ENCODE measurements at regions not wholly inside any gene's neighbourhood (a gene's known extent, or its start where the extent isn't known, plus 50 kb on each side); places are given as distances from the start of the nearest gene placed in this dataset.
"Not testable (repeated sequence)": the region's sequence is repeated elsewhere in the genome, so short reads cannot be mapped to it uniquely, and the experiment has no call there.

DNA sequence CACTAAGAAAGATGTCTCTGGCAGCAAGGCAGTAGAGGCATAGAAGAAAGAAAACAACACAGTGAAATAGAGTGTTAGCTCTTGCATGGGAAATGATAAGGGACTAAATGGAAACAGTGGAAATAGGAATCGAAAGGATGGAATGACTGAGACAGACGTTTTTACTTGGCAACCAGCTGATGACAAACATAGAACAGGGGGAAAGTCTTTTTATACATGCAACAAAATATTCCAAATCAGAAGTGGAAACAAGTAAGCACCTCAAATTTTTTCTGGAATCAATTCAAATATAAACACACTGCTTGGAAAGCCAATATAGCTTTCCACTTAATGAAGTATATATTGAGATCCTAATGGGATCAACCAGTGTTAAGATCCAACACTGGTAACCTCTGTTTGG, 110.2 kb downstream of the MZT1 start:
- no peak overlapping the region for H3K27ac ChIP-seq (ENCODE audit: low read depth, low read length)
- DNase-seq (ENCODE audit: low read depth, low spot score) (no peak), ATAC-seq (no peak)
- no peak overlapping the region for H3K9ac ChIP-seq (ENCODE audit: low read length)
- POLR2A ChIA-PET, result no interaction called here
- no peaks in the 10 kb centered on the region for H4K20me1 ChIP-seq (ENCODE audit: insufficient read depth)
- no peaks in the 10 kb centered on the region for H3K4me1 ChIP-seq (ENCODE audit: control insufficient read depth in 1 of 2, insufficient read depth in 2 of 2, low read length in 2 of 2)
- H3K27me3 ChIP-seq (ENCODE audit: insufficient read depth, low read length), result no peaks in the 10 kb centered on the region
- no peaks in the 10 kb centered on the region for H3K9me3 ChIP-seq (ENCODE audit: control insufficient read depth in 1 of 2, insufficient read depth in 1 of 2, low read depth in 1 of 2, low read length in 2 of 2)
- no peak for TF ChIP-seq POLR2A (IDR thresholded peaks at IDR 0.05; ENCODE audit: borderline replicate concordance, extremely low read depth, insufficient read depth, insufficient read length)
- no peak for TF ChIP-seq ZNF274 (IDR thresholded peaks at IDR 0.05; ENCODE audit: low read depth, low read length)
- no peak for TF ChIP-seq SP1 (IDR thresholded peaks at IDR 0.05; ENCODE audit: low read depth)
- no peak for TF ChIP-seq ELF1 (IDR thresholded peaks at IDR 0.05; ENCODE audit: borderline replicate concordance, low read depth)
- TF ChIP-seq CTCF (IDR thresholded peaks at IDR 0.05 in 2 of 3, conservative IDR thresholded peaks at IDR 0.05 in 1 of 3; ENCODE audit: borderline replicate concordance in 1 of 3, insufficient read depth in 1 of 3, low read depth in 2 of 3, low read length in 2 of 3), result no peak
- TF ChIP-seq YY1 (IDR thresholded peaks at IDR 0.05; ENCODE audit: extremely low read depth, insufficient replicate concordance, low read depth, low read length), result no peak
- TF ChIP-seq EZH2 (IDR thresholded peaks at IDR 0.05), result no peak
- TF ChIP-seq CEBPB (IDR thresholded peaks at IDR 0.05; ENCODE audit: low read depth), result no peak
- no peak for TF ChIP-seq REST (IDR thresholded peaks at IDR 0.05; ENCODE audit: low read depth)
- no peak for TF ChIP-seq POLR2AphosphoS5 (IDR thresholded peaks at IDR 0.05; ENCODE audit: low read depth, low read length)
- TF ChIP-seq SIN3A (IDR thresholded peaks at IDR 0.05; ENCODE audit: low read depth), result no peak
- TF ChIP-seq RAD21 (IDR thresholded peaks at IDR 0.05; ENCODE audit: low read depth), result no peak
- no peak for TF ChIP-seq SRF (IDR thresholded peaks at IDR 0.05; ENCODE audit: low read depth)
- no peak for TF ChIP-seq ZFX (IDR thresholded peaks at IDR 0.05)
- no peak for TF ChIP-seq EGR1 (IDR thresholded peaks at IDR 0.05; ENCODE audit: low read depth)
- H3K9me2 ChIP-seq (ENCODE audit: insufficient read depth), result no peaks in the 10 kb centered on the region
- no TSS peak for BruUV-seq (replicated peaks)
- RAD21 ChIA-PET (ENCODE audit: low non-redundant PET in 1 of 2, low total read pairs in 2 of 2, uncharacterized antibody in 2 of 2, unreplicated experiment in 2 of 2), result no interaction called here
- CTCF ChIA-PET, result no interaction called here
- H3K4me3 ChIP-seq (replicated peaks in 1 of 2; ENCODE audit: low read depth in 1 of 2, low read length in 2 of 2), result no peak overlapping the region
- H3K79me2 ChIP-seq (ENCODE audit: insufficient read depth, low read length), result no peaks in the 10 kb centered on the region
- H3K36me3 ChIP-seq (ENCODE audit: control insufficient read depth in 1 of 2, insufficient read depth in 2 of 2, low read length in 2 of 2), result no peaks in the 10 kb centered on the region
- no peak overlapping the region for H2AFZ ChIP-seq (ENCODE audit: low read depth, low read length, poor library complexity, severe bottlenecking)
- intact Hi-C loops (cut with micrococcal nuclease), result no loop called here
- no peak overlapping the region for H3K4me2 ChIP-seq (ENCODE audit: low read length)

DNA sequence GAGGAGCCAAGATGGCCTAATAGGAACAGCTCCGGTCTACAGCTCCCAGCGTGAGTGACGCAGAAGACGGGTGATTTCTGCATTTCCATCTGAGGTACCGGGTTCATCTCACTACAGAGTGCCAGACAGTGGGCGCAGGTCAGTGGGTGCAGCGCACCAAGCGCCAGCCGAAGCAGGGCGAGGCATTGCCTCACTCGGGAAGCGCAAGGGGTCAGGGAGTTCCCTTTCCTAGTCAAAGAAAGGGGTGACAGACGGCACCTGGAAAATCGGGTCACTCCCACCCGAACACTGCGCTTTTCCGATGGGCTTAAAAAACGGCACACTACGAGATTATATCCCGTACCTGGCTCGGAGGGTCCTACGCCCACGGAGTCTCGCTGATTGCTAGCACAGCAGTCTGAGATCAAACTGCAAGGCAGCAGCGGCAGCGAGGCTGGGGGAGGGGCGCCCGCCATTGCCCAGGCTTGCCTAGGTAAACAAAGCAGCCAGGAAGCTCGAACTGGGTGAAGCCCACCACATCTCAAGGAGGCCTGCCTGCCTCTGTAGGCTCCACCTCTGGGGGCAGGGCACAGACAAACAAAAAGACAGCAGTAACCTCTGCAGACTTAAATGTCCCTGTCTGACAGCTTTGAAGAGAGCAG, 117.1 kb downstream of the MZT1 start:
- H4K20me1 ChIP-seq (ENCODE audit: insufficient read depth); CTCF ChIA-PET; H3K9ac ChIP-seq (ENCODE audit: low read length); ATAC-seq; H2AFZ ChIP-seq (ENCODE audit: low read depth, low read length, poor library complexity, severe bottlenecking); H3K27me3 ChIP-seq (ENCODE audit: insufficient read depth, low read length); H3K36me3 ChIP-seq (ENCODE audit: control insufficient read depth in 1 of 2, insufficient read depth in 2 of 2, low read length in 2 of 2); H3K9me3 ChIP-seq (ENCODE audit: control insufficient read depth in 1 of 2, insufficient read depth in 1 of 2, low read depth in 1 of 2, low read length in 2 of 2); RAD21 ChIA-PET (ENCODE audit: low non-redundant PET in 1 of 2, low total read pairs in 2 of 2, uncharacterized antibody in 2 of 2, unreplicated experiment in 2 of 2); POLR2A ChIA-PET; H3K4me1 ChIP-seq (ENCODE audit: control insufficient read depth in 1 of 2, insufficient read depth in 2 of 2, low read length in 2 of 2); H3K4me3 ChIP-seq (replicated peaks in 1 of 2; ENCODE audit: low read depth in 1 of 2, low read length in 2 of 2); H3K79me2 ChIP-seq (ENCODE audit: insufficient read depth, low read length); BruUV-seq (replicated peaks); intact Hi-C loops (cut with micrococcal nuclease); H3K27ac ChIP-seq (ENCODE audit: low read depth, low read length); H3K4me2 ChIP-seq (ENCODE audit: low read length); H3K9me2 ChIP-seq (ENCODE audit: insufficient read depth); DNase-seq (ENCODE audit: low read depth, low spot score): not testable (repeated sequence)
